SK-N-MC (cell line): ENCODE measurements at regions not wholly inside any gene's neighbourhood (a gene's known extent, or its start where the extent isn't known, plus 50 kb on each side); places are given as distances from the start of the nearest gene placed in this dataset.

ENCODE experiments used
- EZH2 ChIP-seq: fragments of 200-600 bp; sonication (generic); IDR thresholded peaks from one replicate; pipeline ENCODE4 v1.6.1; 2017; ENCODE audit warnings: antibody characterized with exemption
- FOXP2 ChIP-seq: optimal IDR thresholded peaks from 2 replicates; pipeline ENCODE3; 2011; ENCODE audit warnings: mild to moderate bottlenecking, moderate library complexity; ENCODE audit not compliant: insufficient read depth; ENCODE audit errors: extremely low read length, control extremely low read depth
- POLR2AphosphoS5 ChIP-seq: IDR thresholded peaks from 2 replicates; pipeline ENCODE4 v1.6.1; 2012; ENCODE audit warnings: mild to moderate bottlenecking, low read depth, low read length, borderline replicate concordance

- no peak for TF ChIP-seq POLR2AphosphoS5
- no peak for TF ChIP-seq EZH2
- TF ChIP-seq FOXP2 = no peak
Observed at GRCh38 chr2:122935506-122935905, 1089.6 kb upstream of the CNTNAP5 start.
